ENCODE measurements at regions not wholly inside any gene's neighbourhood (a gene's known extent, or its start where the extent isn't known, plus 50 kb on each side); places are given as distances from the start of the nearest gene placed in this dataset.

DNA sequence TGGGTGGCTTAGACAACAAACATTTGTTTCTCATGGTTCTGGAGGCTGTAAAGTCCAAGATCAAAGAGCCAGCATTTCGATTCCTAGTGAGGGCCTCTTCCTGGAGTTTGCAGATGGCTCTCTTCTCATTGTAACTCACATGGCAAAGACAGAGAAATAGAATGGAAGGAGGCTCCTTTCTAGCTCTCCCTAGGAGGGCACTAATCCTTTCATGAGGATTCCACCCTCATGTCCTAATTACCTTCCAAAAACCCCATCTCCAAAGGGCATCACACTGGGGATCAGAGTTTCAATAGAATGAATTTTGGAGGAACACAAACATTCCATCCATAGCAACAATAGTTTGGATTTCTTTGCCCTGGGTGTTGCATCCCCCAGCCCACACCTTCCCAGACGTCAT lies 247.3 kb downstream of the TTLL7 start:
- H3K9me3 ChIP-seq (ENCODE audit: low read depth, low read length, poor library complexity, severe bottlenecking) = no peaks in the 10 kb centered on the region
- no peak overlapping the region for H3K27ac ChIP-seq (ENCODE audit: low read depth, low read length, poor library complexity, severe bottlenecking)
- ChIA-PET CTCF (no interaction called here), POLR2A (ENCODE audit: low non-redundant PET) (no interaction called here)
- no peak overlapping the region for H3K4me3 ChIP-seq (ENCODE audit: low read depth, low read length, poor library complexity, severe bottlenecking)
- no peaks in the 10 kb centered on the region for H3K4me1 ChIP-seq (ENCODE audit: insufficient read depth, low read length, poor library complexity, severe bottlenecking)
- H3K27me3 ChIP-seq (replicated peaks; ENCODE audit: insufficient read depth, low read depth, low read length, poor library complexity) = peaks cover 7% of the 10 kb centered on the region
- DNase-seq (ENCODE audit: low spot score) = no peak
- no peaks in the 10 kb centered on the region for H3K36me3 ChIP-seq (ENCODE audit: insufficient read depth, low read length, poor library complexity, severe bottlenecking)
- TF ChIP-seq, protein P1, sequence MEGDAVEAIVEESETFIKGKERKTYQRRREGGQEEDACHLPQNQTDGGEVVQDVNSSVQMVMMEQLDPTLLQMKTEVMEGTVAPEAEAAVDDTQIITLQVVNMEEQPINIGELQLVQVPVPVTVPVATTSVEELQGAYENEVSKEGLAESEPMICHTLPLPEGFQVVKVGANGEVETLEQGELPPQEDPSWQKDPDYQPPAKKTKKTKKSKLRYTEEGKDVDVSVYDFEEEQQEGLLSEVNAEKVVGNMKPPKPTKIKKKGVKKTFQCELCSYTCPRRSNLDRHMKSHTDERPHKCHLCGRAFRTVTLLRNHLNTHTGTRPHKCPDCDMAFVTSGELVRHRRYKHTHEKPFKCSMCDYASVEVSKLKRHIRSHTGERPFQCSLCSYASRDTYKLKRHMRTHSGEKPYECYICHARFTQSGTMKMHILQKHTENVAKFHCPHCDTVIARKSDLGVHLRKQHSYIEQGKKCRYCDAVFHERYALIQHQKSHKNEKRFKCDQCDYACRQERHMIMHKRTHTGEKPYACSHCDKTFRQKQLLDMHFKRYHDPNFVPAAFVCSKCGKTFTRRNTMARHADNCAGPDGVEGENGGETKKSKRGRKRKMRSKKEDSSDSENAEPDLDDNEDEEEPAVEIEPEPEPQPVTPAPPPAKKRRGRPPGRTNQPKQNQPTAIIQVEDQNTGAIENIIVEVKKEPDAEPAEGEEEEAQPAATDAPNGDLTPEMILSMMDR (conservative IDR thresholded peaks at IDR 0.05; ENCODE audit: low read depth, low read length) = no peak
- no peak for TF ChIP-seq EZH2 (IDR thresholded peaks at IDR 0.05; ENCODE audit: borderline replicate concordance, low read depth, low read length, poor library complexity, severe bottlenecking)
- intact Hi-C loops (cut with micrococcal nuclease; ENCODE audit: unreplicated experiment) = no loop called here
- no TSS peak for BruUV-seq (replicated peaks)

DNA sequence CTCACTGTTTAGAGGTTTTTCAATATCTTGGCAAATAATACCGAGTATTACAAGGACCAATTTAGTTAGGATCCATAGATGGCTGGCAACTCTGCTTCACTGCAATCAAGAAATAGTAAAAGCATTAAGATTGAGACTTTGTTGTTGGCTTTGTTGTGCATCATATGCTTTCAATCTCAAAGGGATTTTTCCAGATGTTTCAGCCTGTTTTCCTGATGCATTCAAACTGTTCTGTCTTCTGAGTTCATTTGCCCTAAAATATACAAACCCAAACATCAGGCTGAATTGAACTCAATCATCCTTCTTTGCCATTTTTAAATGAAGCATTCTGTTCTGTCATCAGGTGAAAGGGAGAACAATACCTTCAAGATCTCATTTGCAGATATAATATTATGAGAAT lies 248.7 kb downstream of the TTLL7 start:
- TF ChIP-seq EZH2 (IDR thresholded peaks at IDR 0.05; ENCODE audit: borderline replicate concordance, low read depth, low read length, poor library complexity, severe bottlenecking) = no peak
- TF ChIP-seq, protein P1 (conservative IDR thresholded peaks at IDR 0.05; ENCODE audit: low read depth, low read length) = no peak
- no TSS peak for BruUV-seq (replicated peaks)
- no peaks in the 10 kb centered on the region for H3K9me3 ChIP-seq (ENCODE audit: low read depth, low read length, poor library complexity, severe bottlenecking)
- POLR2A ChIA-PET (ENCODE audit: low non-redundant PET) = no interaction called here
- CTCF ChIA-PET = no interaction called here
- intact Hi-C loops (cut with micrococcal nuclease; ENCODE audit: unreplicated experiment) = no loop called here
- H3K36me3 ChIP-seq (ENCODE audit: insufficient read depth, low read length, poor library complexity, severe bottlenecking) = no peaks in the 10 kb centered on the region
- peaks cover 8% of the 10 kb centered on the region for H3K27me3 ChIP-seq (replicated peaks; ENCODE audit: insufficient read depth, low read depth, low read length, poor library complexity)
- H3K27ac ChIP-seq (ENCODE audit: low read depth, low read length, poor library complexity, severe bottlenecking) = no peak overlapping the region
- no peak overlapping the region for H3K4me3 ChIP-seq (ENCODE audit: low read depth, low read length, poor library complexity, severe bottlenecking)
- DNase-seq (ENCODE audit: low spot score) = no peak
- no peaks in the 10 kb centered on the region for H3K4me1 ChIP-seq (ENCODE audit: insufficient read depth, low read length, poor library complexity, severe bottlenecking)

DNA sequence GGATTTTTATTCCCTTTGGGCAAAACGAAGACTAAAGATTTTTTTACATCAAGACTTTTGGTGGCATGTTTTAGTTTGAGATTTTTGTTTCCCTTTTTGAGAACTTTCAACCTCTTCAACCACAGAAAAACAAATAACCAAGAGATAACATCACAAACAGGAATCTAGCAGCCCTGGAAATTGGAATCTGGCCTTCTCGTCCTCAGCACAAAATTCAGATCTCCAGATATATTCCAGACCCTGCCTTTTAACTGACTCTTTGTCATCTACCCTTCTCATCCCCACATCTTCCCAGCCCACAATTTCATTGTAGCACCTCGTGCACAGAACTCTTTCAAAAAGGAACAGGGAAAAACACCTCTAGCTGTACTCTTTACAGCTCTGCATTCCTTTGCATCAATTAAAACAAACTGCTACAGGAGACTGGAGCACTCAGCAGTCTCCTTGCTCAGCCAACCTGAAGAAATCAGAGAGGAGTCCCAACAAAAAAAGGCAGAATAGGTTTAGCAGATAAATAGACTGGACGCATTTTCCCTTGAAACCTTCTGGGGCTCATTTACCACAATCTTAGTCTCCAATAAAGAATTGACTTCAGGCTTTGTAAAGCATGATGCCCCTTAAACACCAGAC lies 251.0 kb downstream of the TTLL7 start:
- Histone ChIP-seq H3K27ac (ENCODE audit: low read depth, low read length, poor library complexity, severe bottlenecking) (no peak overlapping the region), H3K27me3 (replicated peaks; ENCODE audit: insufficient read depth, low read depth, low read length, poor library complexity) (peaks cover 14% of the 10 kb centered on the region), H3K4me1 (ENCODE audit: insufficient read depth, low read length, poor library complexity, severe bottlenecking) (no peaks in the 10 kb centered on the region), H3K9me3 (ENCODE audit: low read depth, low read length, poor library complexity, severe bottlenecking) (no peaks in the 10 kb centered on the region), H3K4me3 (ENCODE audit: low read depth, low read length, poor library complexity, severe bottlenecking) (no peak overlapping the region), H3K36me3 (ENCODE audit: insufficient read depth, low read length, poor library complexity, severe bottlenecking) (no peaks in the 10 kb centered on the region)
- no peak for DNase-seq (ENCODE audit: low spot score)
- ChIA-PET CTCF (no interaction called here), POLR2A (ENCODE audit: low non-redundant PET) (no interaction called here)
- TF ChIP-seq, protein P1 (conservative IDR thresholded peaks at IDR 0.05; ENCODE audit: low read depth, low read length) = no peak
- no peak for TF ChIP-seq EZH2 (IDR thresholded peaks at IDR 0.05; ENCODE audit: borderline replicate concordance, low read depth, low read length, poor library complexity, severe bottlenecking)
- intact Hi-C loops (cut with micrococcal nuclease; ENCODE audit: unreplicated experiment) = no loop called here
- BruUV-seq (replicated peaks) = no TSS peak

Measured in A673 (cell line).